Tibial nerve (tissue), 4 donors: ENCODE measurements at regions not wholly inside any gene's neighbourhood (a gene's known extent, or its start where the extent isn't known, plus 50 kb on each side); places are given as distances from the start of the nearest gene placed in this dataset.

ENCODE experiments used
- EP300 ChIP-seq, 2 donors: sonication (generic); formaldehyde crosslinking; IDR thresholded peaks; one replicate each; pipeline ENCODE4 v1.6.1; 2017; ENCODE audit warnings: antibody characterized with exemption in 2 of 2, mild to moderate bottlenecking in 1 of 2
- POLR2A ChIP-seq, 2 donors: fragments of 450-650 bp; IDR thresholded peaks; one replicate each; pipeline ENCODE4 v1.6.1; 2017; ENCODE audit warnings: antibody characterized with exemption in 2 of 2, mild to moderate bottlenecking in 2 of 2, moderate library complexity in 2 of 2
- TF ChIP-seq, protein P1 (sequence below), 5 experiments: fragments of 200-600 bp in 3 of 5; fragments of 450-650 bp in 2 of 5; sonication (generic) in 3 of 5; IDR thresholded peaks; one replicate each; pipeline ENCODE4 v1.5.1; 2016 to 2019; ENCODE audit warnings: antibody characterized with exemption in 5 of 5, mild to moderate bottlenecking in 3 of 5, moderate library complexity in 2 of 5

DNA sequence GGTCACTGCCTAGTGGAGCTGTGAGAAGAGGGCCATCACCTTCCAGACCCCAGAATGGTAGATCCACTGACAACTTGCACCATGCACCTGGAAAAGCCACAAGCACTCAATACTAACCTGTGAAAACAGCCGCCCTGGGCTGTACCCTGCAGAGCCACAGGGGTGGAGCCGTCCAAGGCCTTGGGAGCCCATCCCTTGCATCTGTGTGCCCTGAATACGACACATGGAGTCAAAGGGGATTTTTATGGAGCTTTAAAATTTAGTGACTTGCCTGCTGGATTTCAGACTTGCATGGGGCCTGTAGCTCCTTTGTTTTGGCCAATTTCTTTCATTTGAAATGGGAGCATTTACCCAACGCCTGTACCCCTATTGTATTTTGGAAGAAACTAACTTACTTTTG lies 62.4 kb upstream of the HTR4 start:
- TF ChIP-seq, protein P1, sequence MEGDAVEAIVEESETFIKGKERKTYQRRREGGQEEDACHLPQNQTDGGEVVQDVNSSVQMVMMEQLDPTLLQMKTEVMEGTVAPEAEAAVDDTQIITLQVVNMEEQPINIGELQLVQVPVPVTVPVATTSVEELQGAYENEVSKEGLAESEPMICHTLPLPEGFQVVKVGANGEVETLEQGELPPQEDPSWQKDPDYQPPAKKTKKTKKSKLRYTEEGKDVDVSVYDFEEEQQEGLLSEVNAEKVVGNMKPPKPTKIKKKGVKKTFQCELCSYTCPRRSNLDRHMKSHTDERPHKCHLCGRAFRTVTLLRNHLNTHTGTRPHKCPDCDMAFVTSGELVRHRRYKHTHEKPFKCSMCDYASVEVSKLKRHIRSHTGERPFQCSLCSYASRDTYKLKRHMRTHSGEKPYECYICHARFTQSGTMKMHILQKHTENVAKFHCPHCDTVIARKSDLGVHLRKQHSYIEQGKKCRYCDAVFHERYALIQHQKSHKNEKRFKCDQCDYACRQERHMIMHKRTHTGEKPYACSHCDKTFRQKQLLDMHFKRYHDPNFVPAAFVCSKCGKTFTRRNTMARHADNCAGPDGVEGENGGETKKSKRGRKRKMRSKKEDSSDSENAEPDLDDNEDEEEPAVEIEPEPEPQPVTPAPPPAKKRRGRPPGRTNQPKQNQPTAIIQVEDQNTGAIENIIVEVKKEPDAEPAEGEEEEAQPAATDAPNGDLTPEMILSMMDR (IDR thresholded peaks at IDR 0.05) = no peak
- TF ChIP-seq EP300 (IDR thresholded peaks at IDR 0.05) (no peak), POLR2A (IDR thresholded peaks at IDR 0.05) (no peak)
